HL-60 (cell line): ENCODE measurements at regions not wholly inside any gene's neighbourhood (a gene's known extent, or its start where the extent isn't known, plus 50 kb on each side); places are given as distances from the start of the nearest gene placed in this dataset.

Experiments used
- DNase-seq, 2 experiments: peaks; one replicate each; pipeline ENCODE4 v3.0.0-alpha.2; 2010 to 2020; ENCODE audit warnings: low read depth in 1 of 2, low spot score in 1 of 2
- H3K27ac ChIP-seq: fragments of 250-450 bp; sonication (Bioruptor Pico); replicated peaks from 2 replicates; pipeline ENCODE4 v1.5.1; 2020; ENCODE audit warnings: mild to moderate bottlenecking, moderate library complexity
- H3K27me3 ChIP-seq: fragments of 250-450 bp; sonication (Bioruptor Pico); 2 replicates; pipeline ENCODE4 v1.5.1; 2021; ENCODE audit warnings: mild to moderate bottlenecking, moderate library complexity; ENCODE audit not compliant: insufficient read depth, poor library complexity, severe bottlenecking
- H3K4me3 ChIP-seq: replicated peaks from 2 replicates; pipeline ENCODE4 v1.5.1; 2011; ENCODE audit warnings: mild to moderate bottlenecking, control low read depth, low read length; ENCODE audit not compliant: insufficient read depth
- GABPA ChIP-seq: IDR thresholded peaks from 2 replicates; pipeline ENCODE4 v1.6.1; 2012; ENCODE audit warnings: low read depth
- POLR2AphosphoS5 ChIP-seq: IDR thresholded peaks from 2 replicates; pipeline ENCODE4 v1.6.1; 2012; ENCODE audit warnings: low read depth
- SPI1 ChIP-seq: IDR thresholded peaks from 2 replicates; pipeline ENCODE4 v1.6.1; 2012; ENCODE audit warnings: low read depth, mild to moderate bottlenecking, borderline replicate concordance
- TF ChIP-seq, protein P1 (sequence below): IDR thresholded peaks from one replicate; pipeline ENCODE4 v1.5.1; 2011; ENCODE audit warnings: low read length, control low read depth, inconsistent platforms; ENCODE audit not compliant: insufficient read depth
- TF ChIP-seq, protein P2 (sequence below): IDR thresholded peaks from 2 replicates; pipeline ENCODE4 v1.6.1; 2012; ENCODE audit warnings: low read depth; ENCODE audit not compliant: insufficient replicate concordance

DNA sequence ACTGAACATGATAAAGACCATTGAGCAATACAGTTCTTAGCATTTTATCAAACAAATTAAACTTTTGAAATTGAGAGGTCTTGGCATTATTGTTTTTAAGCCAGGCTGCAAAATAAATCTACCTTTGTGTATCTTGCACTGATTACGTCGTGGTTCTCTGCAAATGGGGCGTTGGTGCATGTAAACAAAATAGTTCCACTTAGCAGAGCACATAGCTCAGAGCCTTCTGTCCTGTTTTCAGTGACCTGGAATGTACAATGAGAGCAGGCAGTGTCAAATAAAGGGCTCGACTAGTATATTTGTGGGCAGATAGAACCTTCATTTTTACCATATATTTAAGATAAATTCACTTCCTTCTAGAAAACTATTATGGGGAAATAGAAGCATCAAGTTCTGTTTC is 333.9 kb upstream of the SMIM30 start:
- H3K27ac ChIP-seq: no peak overlapping the region
- no peak for TF ChIP-seq SPI1
- TF ChIP-seq, protein P1, sequence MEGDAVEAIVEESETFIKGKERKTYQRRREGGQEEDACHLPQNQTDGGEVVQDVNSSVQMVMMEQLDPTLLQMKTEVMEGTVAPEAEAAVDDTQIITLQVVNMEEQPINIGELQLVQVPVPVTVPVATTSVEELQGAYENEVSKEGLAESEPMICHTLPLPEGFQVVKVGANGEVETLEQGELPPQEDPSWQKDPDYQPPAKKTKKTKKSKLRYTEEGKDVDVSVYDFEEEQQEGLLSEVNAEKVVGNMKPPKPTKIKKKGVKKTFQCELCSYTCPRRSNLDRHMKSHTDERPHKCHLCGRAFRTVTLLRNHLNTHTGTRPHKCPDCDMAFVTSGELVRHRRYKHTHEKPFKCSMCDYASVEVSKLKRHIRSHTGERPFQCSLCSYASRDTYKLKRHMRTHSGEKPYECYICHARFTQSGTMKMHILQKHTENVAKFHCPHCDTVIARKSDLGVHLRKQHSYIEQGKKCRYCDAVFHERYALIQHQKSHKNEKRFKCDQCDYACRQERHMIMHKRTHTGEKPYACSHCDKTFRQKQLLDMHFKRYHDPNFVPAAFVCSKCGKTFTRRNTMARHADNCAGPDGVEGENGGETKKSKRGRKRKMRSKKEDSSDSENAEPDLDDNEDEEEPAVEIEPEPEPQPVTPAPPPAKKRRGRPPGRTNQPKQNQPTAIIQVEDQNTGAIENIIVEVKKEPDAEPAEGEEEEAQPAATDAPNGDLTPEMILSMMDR: no peak
- TF ChIP-seq, protein P2, sequence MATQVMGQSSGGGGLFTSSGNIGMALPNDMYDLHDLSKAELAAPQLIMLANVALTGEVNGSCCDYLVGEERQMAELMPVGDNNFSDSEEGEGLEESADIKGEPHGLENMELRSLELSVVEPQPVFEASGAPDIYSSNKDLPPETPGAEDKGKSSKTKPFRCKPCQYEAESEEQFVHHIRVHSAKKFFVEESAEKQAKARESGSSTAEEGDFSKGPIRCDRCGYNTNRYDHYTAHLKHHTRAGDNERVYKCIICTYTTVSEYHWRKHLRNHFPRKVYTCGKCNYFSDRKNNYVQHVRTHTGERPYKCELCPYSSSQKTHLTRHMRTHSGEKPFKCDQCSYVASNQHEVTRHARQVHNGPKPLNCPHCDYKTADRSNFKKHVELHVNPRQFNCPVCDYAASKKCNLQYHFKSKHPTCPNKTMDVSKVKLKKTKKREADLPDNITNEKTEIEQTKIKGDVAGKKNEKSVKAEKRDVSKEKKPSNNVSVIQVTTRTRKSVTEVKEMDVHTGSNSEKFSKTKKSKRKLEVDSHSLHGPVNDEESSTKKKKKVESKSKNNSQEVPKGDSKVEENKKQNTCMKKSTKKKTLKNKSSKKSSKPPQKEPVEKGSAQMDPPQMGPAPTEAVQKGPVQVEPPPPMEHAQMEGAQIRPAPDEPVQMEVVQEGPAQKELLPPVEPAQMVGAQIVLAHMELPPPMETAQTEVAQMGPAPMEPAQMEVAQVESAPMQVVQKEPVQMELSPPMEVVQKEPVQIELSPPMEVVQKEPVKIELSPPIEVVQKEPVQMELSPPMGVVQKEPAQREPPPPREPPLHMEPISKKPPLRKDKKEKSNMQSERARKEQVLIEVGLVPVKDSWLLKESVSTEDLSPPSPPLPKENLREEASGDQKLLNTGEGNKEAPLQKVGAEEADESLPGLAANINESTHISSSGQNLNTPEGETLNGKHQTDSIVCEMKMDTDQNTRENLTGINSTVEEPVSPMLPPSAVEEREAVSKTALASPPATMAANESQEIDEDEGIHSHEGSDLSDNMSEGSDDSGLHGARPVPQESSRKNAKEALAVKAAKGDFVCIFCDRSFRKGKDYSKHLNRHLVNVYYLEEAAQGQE: no peak
- no peak for TF ChIP-seq POLR2AphosphoS5
- no peak for TF ChIP-seq GABPA

DNA sequence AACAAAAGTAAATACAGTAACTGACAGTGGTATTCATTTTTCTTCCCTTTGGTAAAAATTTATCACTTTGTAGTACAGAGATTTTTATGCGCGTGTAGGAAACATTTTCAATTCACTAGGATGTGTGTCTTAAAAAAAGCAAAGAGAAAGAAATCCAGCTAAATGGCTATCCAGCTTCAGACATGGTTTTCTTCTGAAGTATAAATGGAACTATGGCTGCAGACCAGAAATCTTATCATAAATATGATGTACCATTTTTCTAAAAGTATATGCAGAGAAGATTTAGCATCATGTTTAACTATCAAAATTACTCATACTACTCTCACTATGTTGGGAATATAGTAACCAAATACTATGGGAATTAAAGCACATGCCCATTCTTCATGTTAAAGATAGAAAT is 328.4 kb upstream of the SMIM30 start:
- DNase-seq: no peak
- TF ChIP-seq POLR2AphosphoS5 (no peak), GABPA (no peak)
- H3K27me3 ChIP-seq: no peaks in the 10 kb centered on the region
- H3K4me3 ChIP-seq: no peak overlapping the region
- H3K27ac ChIP-seq: no peak overlapping the region

More for the DNA sequence above, 333.9 kb upstream of the SMIM30 start:
- DNase-seq: no peak
- no peaks in the 10 kb centered on the region for H3K27me3 ChIP-seq
- H3K4me3 ChIP-seq: no peak overlapping the region

DNA sequence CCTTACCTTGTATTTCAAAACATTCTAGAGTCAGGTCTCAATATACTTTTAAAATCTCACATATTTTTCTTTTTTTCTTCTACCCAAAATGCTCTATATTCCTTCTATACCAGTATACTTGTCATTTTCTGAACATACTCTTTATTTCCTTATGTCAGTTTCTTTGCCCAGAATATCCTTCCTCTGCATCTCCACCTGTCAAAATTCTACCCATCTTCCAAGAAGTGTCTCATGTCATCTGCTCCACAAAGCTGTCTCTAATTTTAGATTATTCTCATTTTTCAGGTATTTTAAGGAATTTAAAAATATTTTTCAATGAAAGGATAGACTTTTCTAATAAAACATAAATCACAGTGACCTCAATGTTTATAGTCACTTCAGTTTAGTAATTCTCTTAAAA is 328.0 kb upstream of the SMIM30 start:
- Histone ChIP-seq H3K4me3 (no peak overlapping the region), H3K27ac (no peak overlapping the region), H3K27me3 (no peaks in the 10 kb centered on the region)
- TF ChIP-seq, protein P1: no peak
- TF ChIP-seq SPI1: no peak
- TF ChIP-seq, protein P2: no peak
- TF ChIP-seq GABPA: no peak
- no peak for TF ChIP-seq POLR2AphosphoS5
- DNase-seq: no peak

DNA sequence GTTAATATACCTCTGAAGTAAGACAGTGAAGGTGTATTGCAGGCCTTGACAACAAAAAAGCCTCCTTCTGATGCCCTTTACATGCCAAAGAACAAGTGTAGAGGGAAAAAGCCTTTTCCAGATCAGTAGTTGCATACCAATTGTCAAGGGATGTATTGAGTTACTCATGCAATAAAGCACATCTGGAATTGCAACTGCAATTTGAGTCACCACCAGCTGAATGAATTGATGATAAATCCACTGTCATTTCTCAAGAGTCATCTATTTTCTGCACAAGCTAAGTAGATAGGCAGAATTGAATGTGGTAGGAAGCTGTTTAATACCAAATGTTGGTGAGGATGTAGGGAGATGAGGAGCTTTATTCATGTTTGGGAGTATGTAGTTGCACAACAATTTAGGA is 325.9 kb upstream of the SMIM30 start:
- DNase-seq: no peak

More for the DNA sequence above, 325.9 kb upstream of the SMIM30 start:
- Histone ChIP-seq H3K27ac (no peak overlapping the region), H3K4me3 (no peak overlapping the region), H3K27me3 (no peaks in the 10 kb centered on the region)
- no peak for TF ChIP-seq POLR2AphosphoS5
- TF ChIP-seq, protein P2: no peak
- TF ChIP-seq GABPA: no peak
- TF ChIP-seq, protein P1: no peak
- no peak for TF ChIP-seq SPI1
